Activated CD4-positive, alpha-beta memory T cell treated with anti-CD3 and anti-CD28 coated beads, Interleukin-2, amount 10 ng/mL, durations not matched to agents 7 days and 5 days (primary cell): ENCODE measurements at regions not wholly inside any gene's neighbourhood (a gene's known extent, or its start where the extent isn't known, plus 50 kb on each side); places are given as distances from the start of the nearest gene placed in this dataset.

Experiments used
- CTCF ChIA-PET: fragments of 350-600 bp; sonication (Branson Sonifier 250); formaldehyde crosslinking; loops from one replicate; lab custom pipeline; 2021; ENCODE audit warnings: antibody characterized with exemption, inconsistent platforms; lab: Charles Lee
- POLR2A ChIA-PET: fragments of 350-600 bp; sonication (Branson Sonifier 250); formaldehyde crosslinking; loops from one replicate; lab custom pipeline; 2021; ENCODE audit warnings: antibody characterized with exemption; lab: Charles Lee
- DNase-seq: peaks from one replicate; pipeline ENCODE4 v3.0.0-alpha.2; 2020
- H3K27ac Mint-ChIP-seq: one replicate; pipeline ENCODE4 v1.8.0; 2021; ENCODE audit warnings: mild to moderate bottlenecking, mixed read lengths
- H3K27me3 Mint-ChIP-seq: one replicate; pipeline ENCODE4 v1.8.0; 2021; ENCODE audit warnings: mixed read lengths
- H3K36me3 Mint-ChIP-seq: one replicate; pipeline ENCODE4 v1.8.0; 2021; ENCODE audit warnings: low read depth, mixed read lengths
- H3K4me1 Mint-ChIP-seq: one replicate; pipeline ENCODE4 v1.8.0; 2021; ENCODE audit warnings: mixed read lengths
- H3K4me3 Mint-ChIP-seq: one replicate; pipeline ENCODE4 v1.8.0; 2021; ENCODE audit warnings: mild to moderate bottlenecking, mixed read lengths
- H3K9me3 Mint-ChIP-seq: one replicate; pipeline ENCODE4 v1.8.0; 2021; ENCODE audit warnings: mixed read lengths

GRCh38 chr12:90188857-90189256 is 480.2 kb upstream of the ATP2B1 start:
- Mint-ChIP-seq H3K9me3 (no peaks in the 10 kb centered on the region), H3K27ac (no peak overlapping the region), H3K4me3 (no peak overlapping the region), H3K36me3 (no peaks in the 10 kb centered on the region), H3K4me1 (peaks cover 6% of the 10 kb centered on the region), H3K27me3 (no peaks in the 10 kb centered on the region)
- POLR2A ChIA-PET = no interaction called here
- CTCF ChIA-PET = no interaction called here
- DNase-seq = no peak

- POLR2A ChIA-PET = no interaction called here
- CTCF ChIA-PET = no interaction called here
- H3K4me3 Mint-ChIP-seq = no peak overlapping the region
- H3K9me3 Mint-ChIP-seq = no peaks in the 10 kb centered on the region
- H3K27ac Mint-ChIP-seq = no peak overlapping the region
- H3K36me3 Mint-ChIP-seq = no peaks in the 10 kb centered on the region
- peaks cover 6% of the 10 kb centered on the region for H3K4me1 Mint-ChIP-seq
- DNase-seq = no peak
- H3K27me3 Mint-ChIP-seq = no peaks in the 10 kb centered on the region
Measured at GRCh38 chr12:90183201-90183600, 474.6 kb upstream of the ATP2B1 start.

- H3K27me3 Mint-ChIP-seq = no peaks in the 10 kb centered on the region
- H3K4me1 Mint-ChIP-seq = no peaks in the 10 kb centered on the region
- H3K36me3 Mint-ChIP-seq = no peaks in the 10 kb centered on the region
- CTCF ChIA-PET = no interaction called here
- no peak for DNase-seq
- POLR2A ChIA-PET = no interaction called here
- H3K4me3 Mint-ChIP-seq = no peak overlapping the region
- no peak overlapping the region for H3K27ac Mint-ChIP-seq
- H3K9me3 Mint-ChIP-seq = no peaks in the 10 kb centered on the region
Measured at GRCh38 chr12:90181216-90181615, 472.6 kb upstream of the ATP2B1 start.

- no peaks in the 10 kb centered on the region for H3K27me3 Mint-ChIP-seq
- no peaks in the 10 kb centered on the region for H3K36me3 Mint-ChIP-seq
- peaks cover 5% of the 10 kb centered on the region for H3K4me1 Mint-ChIP-seq
- no peak overlapping the region for H3K4me3 Mint-ChIP-seq
- H3K27ac Mint-ChIP-seq = no peak overlapping the region
- DNase-seq = no peak
- no peaks in the 10 kb centered on the region for H3K9me3 Mint-ChIP-seq
- ChIA-PET CTCF (no interaction called here), POLR2A (no interaction called here)
Measured at GRCh38 chr12:90174956-90175355, 466.3 kb upstream of the ATP2B1 start.

- Mint-ChIP-seq H3K9me3 (no peaks in the 10 kb centered on the region), H3K27me3 (no peaks in the 10 kb centered on the region), H3K4me3 (no peak overlapping the region), H3K27ac (no peak overlapping the region), H3K36me3 (no peaks in the 10 kb centered on the region), H3K4me1 (peaks cover 5% of the 10 kb centered on the region)
- ChIA-PET CTCF (no interaction called here), POLR2A (no interaction called here)
- no peak for DNase-seq
Measured at GRCh38 chr12:90174198-90174510, 465.5 kb upstream of the ATP2B1 start.

GRCh38 chr12:90173499-90174197 is 465.0 kb upstream of the ATP2B1 start:
- no peak overlapping the region for H3K4me3 Mint-ChIP-seq
- CTCF ChIA-PET = no interaction called here
- POLR2A ChIA-PET = no interaction called here
- no peaks in the 10 kb centered on the region for H3K36me3 Mint-ChIP-seq
- H3K27ac Mint-ChIP-seq = no peak overlapping the region
- DNase-seq = no peak
- H3K9me3 Mint-ChIP-seq = no peaks in the 10 kb centered on the region
- H3K27me3 Mint-ChIP-seq = no peaks in the 10 kb centered on the region
- H3K4me1 Mint-ChIP-seq = peaks cover 5% of the 10 kb centered on the region

- Mint-ChIP-seq H3K27ac (no peak overlapping the region), H3K27me3 (no peaks in the 10 kb centered on the region), H3K4me1 (peaks cover 5% of the 10 kb centered on the region), H3K9me3 (no peaks in the 10 kb centered on the region), H3K36me3 (no peaks in the 10 kb centered on the region), H3K4me3 (no peak overlapping the region)
- DNase-seq = no peak
- ChIA-PET CTCF (no interaction called here), POLR2A (no interaction called here)
Measured at GRCh38 chr12:90172524-90172923, 463.9 kb upstream of the ATP2B1 start.

GRCh38 chr12:90170740-90171139 is 462.1 kb upstream of the ATP2B1 start:
- no peaks in the 10 kb centered on the region for H3K27me3 Mint-ChIP-seq
- CTCF ChIA-PET = no interaction called here
- no peak overlapping the region for H3K27ac Mint-ChIP-seq
- POLR2A ChIA-PET = no interaction called here
- H3K9me3 Mint-ChIP-seq = no peaks in the 10 kb centered on the region
- no peaks in the 10 kb centered on the region for H3K36me3 Mint-ChIP-seq
- H3K4me1 Mint-ChIP-seq = peaks cover 5% of the 10 kb centered on the region
- no peak for DNase-seq
- no peak overlapping the region for H3K4me3 Mint-ChIP-seq

- H3K9me3 Mint-ChIP-seq = no peaks in the 10 kb centered on the region
- ChIA-PET CTCF (no interaction called here), POLR2A (no interaction called here)
- H3K27me3 Mint-ChIP-seq = no peaks in the 10 kb centered on the region
- no peak overlapping the region for H3K4me3 Mint-ChIP-seq
- H3K4me1 Mint-ChIP-seq = no peaks in the 10 kb centered on the region
- H3K27ac Mint-ChIP-seq = no peak overlapping the region
- DNase-seq = no peak
- no peaks in the 10 kb centered on the region for H3K36me3 Mint-ChIP-seq
Measured at GRCh38 chr12:90167518-90168208, 459.0 kb upstream of the ATP2B1 start.

- H3K36me3 Mint-ChIP-seq = no peaks in the 10 kb centered on the region
- H3K27me3 Mint-ChIP-seq = no peaks in the 10 kb centered on the region
- ChIA-PET POLR2A (no interaction called here), CTCF (no interaction called here)
- H3K4me1 Mint-ChIP-seq = no peaks in the 10 kb centered on the region
- no peaks in the 10 kb centered on the region for H3K9me3 Mint-ChIP-seq
- H3K4me3 Mint-ChIP-seq = no peak overlapping the region
- no peak for DNase-seq
- no peak overlapping the region for H3K27ac Mint-ChIP-seq
Measured at GRCh38 chr12:90166671-90167070, 458.0 kb upstream of the ATP2B1 start.

GRCh38 chr12:90166012-90166411 is 457.4 kb upstream of the ATP2B1 start:
- ChIA-PET CTCF (no interaction called here), POLR2A (no interaction called here)
- DNase-seq = no peak
- Mint-ChIP-seq H3K4me3 (no peak overlapping the region), H3K27ac (no peak overlapping the region), H3K27me3 (no peaks in the 10 kb centered on the region), H3K9me3 (no peaks in the 10 kb centered on the region), H3K36me3 (no peaks in the 10 kb centered on the region), H3K4me1 (no peaks in the 10 kb centered on the region)

- Mint-ChIP-seq H3K4me3 (no peak overlapping the region), H3K9me3 (no peaks in the 10 kb centered on the region), H3K27me3 (no peaks in the 10 kb centered on the region), H3K4me1 (no peaks in the 10 kb centered on the region), H3K36me3 (no peaks in the 10 kb centered on the region), H3K27ac (no peak overlapping the region)
- no peak for DNase-seq
- ChIA-PET CTCF (interaction anchor here (0.8 to 1.2 kb wide), 2 partner anchors 60 to 621 kb away, joined by 3 read pairs; no protein-coding TSS in a partner anchor), POLR2A (no interaction called here)
Measured at GRCh38 chr12:90163975-90164374, 455.3 kb upstream of the ATP2B1 start.

- no peak for DNase-seq
- H3K36me3 Mint-ChIP-seq = no peaks in the 10 kb centered on the region
- no peaks in the 10 kb centered on the region for H3K9me3 Mint-ChIP-seq
- ChIA-PET CTCF (no interaction called here), POLR2A (no interaction called here)
- H3K27ac Mint-ChIP-seq = no peak overlapping the region
- no peak overlapping the region for H3K4me3 Mint-ChIP-seq
- no peaks in the 10 kb centered on the region for H3K4me1 Mint-ChIP-seq
- no peaks in the 10 kb centered on the region for H3K27me3 Mint-ChIP-seq
Measured at GRCh38 chr12:90153827-90154226, 445.2 kb upstream of the ATP2B1 start.
